COLO668 (cell line): ENCODE measurements at regions not wholly inside any gene's neighbourhood (a gene's known extent, or its start where the extent isn't known, plus 50 kb on each side); places are given as distances from the start of the nearest gene placed in this dataset.

ENCODE experiments used
- DNase-seq: peaks from one replicate; lab custom pipeline; 2025; ENCODE audit not compliant: unreplicated experiment; lab: John Stamatoyannopoulos, UW

GRCh38 chr3:59266551-59266950 lies 216.7 kb upstream of the CFAP20DC start:
- no peak for DNase-seq

GRCh38 chr3:59265566-59265965 lies 215.7 kb upstream of the CFAP20DC start:
- DNase-seq = no peak

DNA sequence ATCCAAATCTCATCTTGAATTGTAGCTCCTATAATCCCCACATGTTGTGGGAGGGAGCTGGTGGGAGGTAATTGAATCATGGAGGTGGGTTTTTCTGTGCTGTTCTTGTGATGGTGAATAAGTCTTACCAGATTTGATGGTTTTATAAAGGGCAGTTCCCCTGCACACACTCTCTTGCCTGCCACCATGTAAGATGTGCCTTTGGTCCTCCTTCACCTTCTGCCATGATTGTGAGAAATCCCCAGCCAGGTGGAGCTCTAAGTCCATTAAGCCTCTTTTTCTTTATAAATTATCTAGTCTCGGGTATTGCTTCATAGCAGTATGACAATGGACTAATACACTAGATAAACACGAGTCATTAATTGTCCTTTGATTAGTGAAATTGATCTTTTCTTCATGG lies 214.5 kb upstream of the CFAP20DC start:
- DNase-seq = no peak

- no peak for DNase-seq
Measured at GRCh38 chr3:59263152-59263551, 213.3 kb upstream of the CFAP20DC start.

GRCh38 chr3:59262076-59262498 lies 212.3 kb upstream of the CFAP20DC start:
- DNase-seq = no peak

DNA sequence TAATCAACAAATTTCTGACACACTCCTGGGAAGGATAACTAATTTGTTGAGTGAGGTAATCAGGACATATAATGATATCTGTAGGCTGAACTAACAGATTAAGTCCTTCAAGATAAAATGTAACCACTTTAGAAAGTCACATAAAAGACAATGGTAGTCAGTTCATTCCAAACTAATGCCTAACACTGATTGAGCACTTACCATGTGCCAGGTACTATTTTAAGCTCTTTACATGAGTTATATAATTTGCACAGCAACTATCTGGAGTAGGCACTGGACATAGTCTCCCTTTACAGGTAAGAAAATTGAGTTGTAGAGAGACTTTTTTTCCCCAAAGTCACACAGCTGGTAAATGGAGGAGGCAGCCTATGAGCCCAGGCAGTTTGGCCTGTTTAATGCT lies 211.2 kb upstream of the CFAP20DC start:
- DNase-seq = no peak

DNA sequence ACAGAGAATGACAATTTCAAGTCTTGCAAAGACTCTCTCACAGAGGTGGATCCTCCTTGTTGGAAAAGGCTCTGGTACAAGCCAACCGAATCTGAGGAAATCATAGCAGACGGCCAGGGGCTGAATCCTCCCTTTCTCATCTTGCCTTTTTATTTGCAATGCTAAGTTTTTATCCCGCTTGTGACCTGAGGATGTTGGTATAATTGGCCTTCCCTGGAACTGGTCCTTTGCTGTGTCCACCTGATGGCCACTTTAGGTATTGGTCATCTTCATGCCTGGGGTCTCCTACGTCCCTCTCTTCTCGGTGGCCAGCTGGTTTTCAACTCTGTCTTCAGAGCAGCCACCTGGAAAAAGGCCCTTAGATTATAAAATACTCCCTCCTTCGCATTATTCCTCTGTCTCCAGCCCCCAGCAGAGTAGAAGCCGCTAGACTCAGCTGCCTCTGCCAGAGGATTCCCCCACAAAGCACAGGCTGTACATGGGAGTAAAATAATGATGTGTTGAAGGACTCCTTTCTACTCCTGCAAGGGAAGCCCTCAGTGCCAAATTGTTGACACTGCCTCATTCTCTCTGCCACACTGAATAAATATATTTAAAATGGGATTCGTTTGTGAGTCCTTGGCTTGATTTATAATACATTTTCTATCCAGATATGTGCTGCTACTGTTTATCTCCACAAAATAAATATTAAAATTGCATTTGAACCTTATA lies 208.9 kb upstream of the CFAP20DC start:
- DNase-seq = no peak

DNA sequence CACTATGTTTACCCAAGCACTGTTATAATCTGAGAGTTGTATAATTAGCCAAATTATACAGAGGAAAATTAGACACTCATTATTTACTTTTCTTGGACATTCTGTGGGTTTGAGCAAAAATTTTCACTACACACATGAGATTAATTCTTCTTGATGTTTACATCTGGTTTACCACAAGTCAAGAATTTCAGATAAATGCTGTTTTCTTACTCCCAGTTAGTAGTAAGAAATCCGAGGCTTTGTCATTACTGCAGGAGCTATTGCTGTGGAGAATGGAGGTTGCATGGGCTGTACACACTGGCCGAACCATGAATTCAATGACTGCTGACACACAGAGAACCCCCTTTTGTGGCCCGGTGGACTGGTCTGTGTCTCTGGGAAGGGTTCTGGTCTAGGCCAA lies 207.7 kb upstream of the CFAP20DC start:
- DNase-seq = no peak

DNA sequence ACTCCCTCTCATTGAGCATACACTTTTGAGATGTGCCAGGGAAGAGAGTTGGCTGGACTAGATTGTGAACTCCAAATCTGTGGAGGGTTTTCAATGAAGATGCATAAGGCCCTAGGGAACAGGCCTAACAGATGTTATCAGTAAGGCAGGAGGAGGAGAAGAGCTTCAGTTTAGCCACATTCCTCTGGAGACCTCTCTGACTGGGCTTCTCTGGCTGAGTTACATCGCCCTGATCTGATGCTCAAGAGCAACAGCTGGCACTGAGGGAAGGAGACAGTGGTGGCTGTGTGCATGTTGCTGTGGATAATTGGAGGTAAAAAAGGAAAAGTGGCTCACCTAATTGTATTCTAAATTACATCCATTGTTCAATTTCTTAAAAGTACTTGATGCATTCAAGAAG lies 206.4 kb upstream of the CFAP20DC start:
- DNase-seq = no peak

DNA sequence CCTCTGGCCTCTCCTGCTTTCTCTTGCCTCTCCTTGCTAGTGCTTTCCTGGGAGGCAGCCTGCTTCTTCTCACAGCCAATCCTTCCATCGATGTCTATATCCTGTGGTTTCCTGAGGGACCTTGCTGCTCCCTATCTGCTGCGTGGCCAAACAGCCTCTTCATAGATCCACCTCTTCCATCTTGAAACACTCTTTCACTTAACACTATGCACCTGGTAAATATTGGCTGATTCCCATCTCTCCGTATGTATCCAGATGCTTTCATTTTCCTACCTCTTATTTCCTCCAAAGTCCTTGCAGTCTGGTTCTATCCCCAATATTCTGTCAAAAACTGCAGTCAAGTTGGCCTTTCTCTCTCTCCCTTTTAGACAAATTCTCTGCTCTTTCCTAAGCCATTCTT lies 205.2 kb upstream of the CFAP20DC start:
- no peak for DNase-seq

DNA sequence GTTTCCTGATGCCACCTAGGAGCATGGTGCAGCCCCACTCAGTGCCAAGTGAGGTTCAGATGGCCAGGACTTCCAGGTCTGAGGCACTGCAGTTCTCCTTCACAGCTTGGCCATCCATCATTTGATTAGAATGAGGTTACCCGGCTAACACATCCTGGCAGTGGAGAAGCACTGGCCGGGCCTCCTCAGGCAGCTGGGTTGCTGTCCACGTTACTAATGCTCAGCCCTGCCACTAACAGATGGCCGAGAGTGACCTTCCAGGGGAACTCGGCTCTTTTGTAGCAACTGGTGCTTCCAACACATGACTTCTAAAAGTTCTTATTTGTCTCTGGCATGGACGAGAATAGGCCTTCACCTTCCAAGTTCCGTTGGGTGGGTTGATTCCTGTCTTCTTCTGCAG lies 204.6 kb upstream of the CFAP20DC start:
- DNase-seq = no peak

DNA sequence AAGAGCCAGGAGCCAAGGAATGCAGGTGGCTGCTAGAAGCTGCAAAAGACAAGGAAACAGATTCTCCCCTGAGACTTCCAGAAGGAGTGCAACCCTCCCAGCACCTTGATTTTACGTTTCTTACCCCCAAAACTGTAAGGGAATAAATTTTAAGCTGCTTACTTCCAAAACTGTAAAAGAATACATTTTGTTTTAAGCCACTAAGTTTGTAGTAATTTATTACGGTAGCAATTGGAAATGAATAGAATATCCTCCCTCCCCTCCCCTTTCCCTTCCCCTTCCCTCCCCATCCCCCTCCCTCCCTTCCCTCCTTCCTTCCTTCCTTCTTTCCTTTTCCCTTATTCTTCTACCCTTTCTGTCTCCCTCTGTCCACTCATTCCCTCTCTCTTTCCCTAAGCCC lies 203.7 kb upstream of the CFAP20DC start:
- DNase-seq = no peak

- no peak for DNase-seq
Measured at GRCh38 chr3:59251869-59252268, 202.0 kb upstream of the CFAP20DC start.

- no peak for DNase-seq
Measured at GRCh38 chr3:59250600-59250999, 200.8 kb upstream of the CFAP20DC start.

DNA sequence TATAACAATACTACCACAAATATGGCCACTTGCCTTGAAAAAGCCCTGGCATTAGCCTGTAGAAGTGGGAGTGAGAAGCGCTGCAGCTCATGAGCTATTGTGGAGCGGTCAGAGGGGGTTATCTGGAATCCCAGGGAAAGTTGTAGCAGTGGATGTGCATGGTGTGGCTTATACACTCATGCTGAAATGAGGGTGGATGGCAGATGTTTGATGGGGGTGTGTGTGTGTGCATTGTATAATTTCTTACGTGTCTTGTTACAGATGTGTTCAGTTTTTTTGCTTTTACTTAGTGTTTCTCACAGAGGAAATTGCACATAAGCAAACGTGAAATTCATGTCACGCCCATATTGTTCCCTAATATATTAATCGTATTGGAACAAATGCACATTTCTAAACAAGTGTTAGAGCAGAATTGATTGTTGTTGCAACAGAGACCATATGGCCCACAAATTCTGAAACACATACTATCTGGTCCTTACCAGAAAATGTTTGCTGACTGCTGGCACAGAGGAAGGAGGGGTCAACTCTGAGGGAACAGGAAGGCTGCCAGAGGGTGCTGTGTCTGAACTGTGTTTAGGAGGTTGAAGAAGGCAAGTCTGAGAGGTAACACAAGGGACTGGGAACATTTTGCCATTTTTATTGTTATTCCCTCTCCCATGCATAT lies 200.0 kb upstream of the CFAP20DC start:
- no peak for DNase-seq

DNA sequence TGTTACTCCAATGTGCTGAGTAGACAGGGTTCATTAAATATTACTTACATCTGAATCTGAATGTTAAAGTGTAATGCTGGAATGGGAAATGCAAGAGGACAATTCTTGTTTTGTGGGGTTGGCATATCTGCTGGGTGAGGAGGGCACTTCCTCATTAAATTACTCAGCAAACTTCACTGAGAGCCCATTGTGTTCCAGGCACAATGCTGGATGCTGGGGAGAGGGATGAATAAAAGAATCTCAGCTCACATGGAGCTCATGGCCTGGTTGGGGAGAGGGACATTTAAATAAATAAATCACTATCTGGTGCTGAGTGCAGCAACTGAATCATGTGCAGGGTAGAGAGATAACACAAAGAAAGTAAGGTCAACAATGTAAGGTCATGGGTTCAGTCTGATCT lies 199.2 kb upstream of the CFAP20DC start:
- DNase-seq = no peak

- no peak for DNase-seq
Measured at GRCh38 chr3:59247402-59247841, 197.6 kb upstream of the CFAP20DC start.

DNA sequence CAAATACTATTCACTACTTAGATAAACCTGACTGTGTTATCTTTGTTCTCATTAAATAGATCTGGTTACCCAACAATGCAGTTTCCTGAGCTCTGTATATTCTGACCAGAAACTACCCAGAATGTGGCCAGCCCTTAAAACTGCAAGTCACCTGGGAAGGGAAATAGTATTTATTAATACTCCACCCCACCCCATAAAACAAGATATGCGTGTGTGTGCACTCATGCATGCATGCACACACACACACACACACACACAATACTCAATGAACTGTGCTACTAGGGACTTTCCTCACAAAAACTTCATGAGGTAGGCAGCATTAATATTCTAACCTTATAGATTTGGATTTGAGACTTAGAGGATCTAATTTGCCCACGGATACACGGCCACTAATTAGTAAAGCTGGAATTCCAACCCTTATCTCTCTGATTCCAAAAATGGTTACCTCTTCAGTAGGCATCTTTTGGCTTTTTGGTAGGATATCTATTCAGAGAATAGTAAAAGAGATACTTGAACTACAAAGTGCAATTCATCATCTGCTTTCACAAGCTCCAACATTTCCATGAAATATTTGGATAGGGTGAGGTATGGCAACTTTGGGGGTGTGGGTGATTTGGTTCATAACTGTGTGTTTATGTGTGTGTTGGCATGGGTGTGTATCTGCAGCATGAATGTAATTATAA lies 197.0 kb upstream of the CFAP20DC start:
- no peak for DNase-seq

DNA sequence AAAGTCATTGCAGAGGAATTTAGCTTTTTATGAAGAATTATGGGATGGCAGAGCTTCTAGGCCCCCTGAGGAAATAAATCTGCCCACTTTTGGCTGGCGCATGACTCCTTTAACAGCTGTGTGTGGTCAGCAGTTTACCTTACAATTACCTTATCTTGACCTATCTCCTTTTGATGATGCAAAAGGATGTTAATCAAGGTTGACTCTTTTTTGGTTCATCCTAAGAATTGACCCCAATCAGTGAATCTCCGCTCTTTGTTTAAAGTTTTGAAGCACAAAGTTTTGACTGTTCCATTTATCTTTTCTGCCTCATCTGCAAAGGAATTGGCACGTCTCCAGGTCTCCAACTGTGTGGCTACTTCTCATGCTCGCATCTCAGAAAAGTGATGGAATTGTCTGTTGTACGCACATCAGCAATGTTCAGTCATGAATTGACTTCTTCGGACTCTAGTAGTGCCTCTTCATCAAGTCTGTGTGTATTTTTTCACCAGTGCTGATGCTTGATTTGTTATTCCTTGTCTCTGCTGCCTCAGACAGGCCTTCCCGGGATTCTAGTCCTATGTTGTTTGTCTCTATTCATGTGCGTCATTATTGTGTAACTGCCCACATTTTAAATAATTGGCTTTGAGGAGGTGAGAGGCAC lies 196.2 kb upstream of the CFAP20DC start:
- no peak for DNase-seq

DNA sequence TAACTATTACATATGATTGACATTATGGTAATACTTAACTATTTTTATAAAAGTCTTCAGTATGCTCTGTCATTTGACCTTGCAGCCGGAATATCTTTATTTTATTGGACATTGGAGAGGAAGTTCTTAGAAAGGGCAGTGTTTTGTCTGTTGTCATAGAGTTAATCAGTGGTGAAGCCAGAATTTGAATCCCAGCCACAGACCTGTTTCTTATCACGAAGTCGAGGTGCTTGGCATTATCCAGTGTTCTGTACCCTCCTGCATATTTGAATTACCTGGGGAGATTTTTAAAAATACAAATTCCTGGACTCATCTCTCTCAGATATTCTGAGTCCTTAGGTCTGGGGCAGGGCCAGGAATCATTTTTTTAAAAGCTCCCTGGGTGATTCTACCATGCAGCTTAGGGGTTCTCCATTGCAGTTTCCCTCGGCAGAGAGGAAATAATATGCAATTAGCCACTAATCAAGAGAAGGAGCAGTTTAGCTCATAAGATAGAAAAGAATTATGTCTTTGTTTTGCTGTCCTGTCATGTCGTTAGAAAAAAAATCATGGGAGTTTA lies 195.6 kb upstream of the CFAP20DC start:
- DNase-seq = no peak

GRCh38 chr3:59244343-59244742 lies 194.5 kb upstream of the CFAP20DC start:
- no peak for DNase-seq
